Colonic mucosa (tissue), 4 donors: ENCODE measurements at regions not wholly inside any gene's neighbourhood (a gene's known extent, or its start where the extent isn't known, plus 50 kb on each side); places are given as distances from the start of the nearest gene placed in this dataset.

Source experiments
- DNase-seq: peaks from one replicate; pipeline ENCODE4 v3.0.0-alpha.2; 2020
- H3K27ac ChIP-seq: fragments of 200-600 bp; one replicate; pipeline ENCODE4 v1.8.0; 2021
- H3K27me3 ChIP-seq: fragments of 200-600 bp; one replicate; pipeline ENCODE4 v1.8.0; 2021
- H3K36me3 ChIP-seq: fragments of 200-600 bp; one replicate; pipeline ENCODE4 v1.8.0; 2021
- H3K4me1 ChIP-seq: fragments of 200-600 bp; one replicate; pipeline ENCODE4 v1.8.0; 2021; ENCODE audit warnings: mild to moderate bottlenecking
- H3K4me3 ChIP-seq: fragments of 200-600 bp; one replicate; pipeline ENCODE4 v1.8.0; 2021
- H3K9ac ChIP-seq, 2 donors: one replicate each; pipeline ENCODE4 v1.7.0; 2013; ENCODE audit warnings: control low read depth in 2 of 2, low read depth in 2 of 2, low read length in 2 of 2
- H3K9me3 ChIP-seq: fragments of 200-600 bp; one replicate; pipeline ENCODE4 v1.8.0; 2021
- intact Hi-C: fragments of 100-400 bp; cut with DNase I; formaldehyde crosslinking; loops from one replicate; pipeline ENCODE4 v1.14.1; 2022
- TF ChIP-seq, protein P1 (sequence below): fragments of 200-600 bp; IDR thresholded peaks from one replicate; pipeline ENCODE4 v1.8.0; 2022; ENCODE audit warnings: antibody characterized with exemption, mild to moderate bottlenecking
- donor health status: healthy.
- donor health status: DM: no; HTN: no; CAD: no.
- donor health status: DM: no; HTN: no; CAD: no.

DNA sequence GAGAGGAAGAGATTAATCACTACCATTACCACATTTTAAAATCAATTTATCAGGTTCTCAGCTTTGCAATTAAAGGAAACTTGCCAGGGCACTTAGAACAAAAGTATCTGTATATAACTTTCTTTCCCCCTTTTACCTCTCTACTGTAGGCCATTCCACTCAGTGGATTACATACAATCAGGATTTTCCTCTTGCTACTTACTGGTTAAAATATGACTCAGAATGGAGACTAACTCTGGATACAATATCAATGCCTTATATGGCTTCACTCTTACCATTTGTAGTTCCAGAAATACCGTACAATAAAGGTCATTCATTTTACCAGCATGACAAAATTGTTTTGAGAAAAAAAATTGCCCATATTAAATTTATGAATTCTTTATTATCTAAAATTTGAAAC lies 706.8 kb downstream of the KCNA4 start:
- no peak for DNase-seq
- Histone ChIP-seq H3K9me3 (no peaks in the 10 kb centered on the region), H3K9ac (no peak overlapping the region), H3K27ac (no peak overlapping the region), H3K4me3 (no peak overlapping the region), H3K27me3 (no peaks in the 10 kb centered on the region), H3K4me1 (no peaks in the 10 kb centered on the region), H3K36me3 (no peaks in the 10 kb centered on the region)
- TF ChIP-seq, protein P1, sequence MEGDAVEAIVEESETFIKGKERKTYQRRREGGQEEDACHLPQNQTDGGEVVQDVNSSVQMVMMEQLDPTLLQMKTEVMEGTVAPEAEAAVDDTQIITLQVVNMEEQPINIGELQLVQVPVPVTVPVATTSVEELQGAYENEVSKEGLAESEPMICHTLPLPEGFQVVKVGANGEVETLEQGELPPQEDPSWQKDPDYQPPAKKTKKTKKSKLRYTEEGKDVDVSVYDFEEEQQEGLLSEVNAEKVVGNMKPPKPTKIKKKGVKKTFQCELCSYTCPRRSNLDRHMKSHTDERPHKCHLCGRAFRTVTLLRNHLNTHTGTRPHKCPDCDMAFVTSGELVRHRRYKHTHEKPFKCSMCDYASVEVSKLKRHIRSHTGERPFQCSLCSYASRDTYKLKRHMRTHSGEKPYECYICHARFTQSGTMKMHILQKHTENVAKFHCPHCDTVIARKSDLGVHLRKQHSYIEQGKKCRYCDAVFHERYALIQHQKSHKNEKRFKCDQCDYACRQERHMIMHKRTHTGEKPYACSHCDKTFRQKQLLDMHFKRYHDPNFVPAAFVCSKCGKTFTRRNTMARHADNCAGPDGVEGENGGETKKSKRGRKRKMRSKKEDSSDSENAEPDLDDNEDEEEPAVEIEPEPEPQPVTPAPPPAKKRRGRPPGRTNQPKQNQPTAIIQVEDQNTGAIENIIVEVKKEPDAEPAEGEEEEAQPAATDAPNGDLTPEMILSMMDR, result no peak
- intact Hi-C loops, result no loop called here

DNA sequence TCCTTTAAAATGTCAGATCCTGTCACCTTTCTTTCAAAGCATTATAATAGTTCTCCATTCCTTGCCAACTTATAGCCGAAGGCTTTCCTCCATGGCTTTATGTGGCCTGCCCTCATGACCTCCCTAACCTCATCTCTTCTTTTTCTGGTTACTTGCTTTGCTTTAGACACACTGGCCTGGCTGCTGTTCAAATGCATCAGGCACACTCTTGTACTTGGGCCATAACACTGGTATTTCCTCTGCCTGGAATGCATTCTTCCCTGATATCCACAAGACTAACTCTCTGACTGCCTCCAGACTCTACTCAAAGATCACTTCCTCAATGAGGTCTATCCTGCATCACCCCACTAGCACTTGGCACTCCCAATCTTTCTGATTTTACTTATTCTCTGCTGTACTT lies 710.3 kb downstream of the KCNA4 start:
- Histone ChIP-seq H3K4me3 (no peak overlapping the region), H3K36me3 (no peaks in the 10 kb centered on the region), H3K27me3 (no peaks in the 10 kb centered on the region), H3K9ac (no peak overlapping the region), H3K4me1 (no peaks in the 10 kb centered on the region), H3K9me3 (no peaks in the 10 kb centered on the region), H3K27ac (no peak overlapping the region)
- TF ChIP-seq, protein P1, result no peak
- DNase-seq, result no peak
- intact Hi-C loops, result no loop called here

DNA sequence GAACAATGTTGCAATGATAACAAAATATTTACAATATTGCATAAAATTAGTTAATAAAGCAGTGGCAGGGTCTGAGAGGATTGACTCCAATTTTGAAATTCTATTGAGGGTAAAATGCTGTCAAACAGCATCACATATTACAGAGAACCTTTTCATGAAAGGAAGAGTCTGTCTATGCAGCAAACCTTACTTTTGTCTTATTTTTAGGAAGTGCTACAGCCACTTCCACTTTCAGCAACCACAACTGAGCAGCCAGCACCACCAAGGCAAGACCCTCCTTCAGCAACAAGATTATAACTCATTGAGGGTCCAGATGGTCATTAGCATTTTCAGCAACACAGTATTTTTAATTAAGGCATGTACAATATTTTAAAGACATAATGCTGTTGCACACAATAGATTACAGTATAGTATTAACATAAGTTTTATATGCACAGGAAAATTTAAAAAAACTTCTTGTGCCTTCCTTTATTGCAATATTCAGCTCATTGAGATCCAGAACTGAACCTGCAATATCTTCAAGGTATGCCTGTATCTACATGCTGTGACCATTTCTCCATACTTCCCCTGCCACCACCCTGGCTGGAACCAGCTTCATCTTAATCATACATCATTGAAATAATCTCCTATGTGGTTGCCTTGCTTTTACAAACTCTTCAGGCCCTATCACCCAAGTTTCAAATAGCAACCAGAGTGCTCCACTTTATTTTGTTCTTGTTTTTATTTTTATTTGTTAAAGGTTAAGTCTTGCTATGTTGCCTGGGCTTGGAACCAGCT lies 711.2 kb downstream of the KCNA4 start:
- H3K36me3 ChIP-seq, result no peaks in the 10 kb centered on the region
- H3K4me3 ChIP-seq, result no peak overlapping the region
- H3K27ac ChIP-seq, result no peak overlapping the region
- H3K4me1 ChIP-seq, result no peaks in the 10 kb centered on the region
- H3K9me3 ChIP-seq, result no peaks in the 10 kb centered on the region
- intact Hi-C loops, result no loop called here
- no peak overlapping the region for H3K9ac ChIP-seq
- H3K27me3 ChIP-seq, result no peaks in the 10 kb centered on the region
- TF ChIP-seq, protein P1, result no peak
- no peak for DNase-seq

DNA sequence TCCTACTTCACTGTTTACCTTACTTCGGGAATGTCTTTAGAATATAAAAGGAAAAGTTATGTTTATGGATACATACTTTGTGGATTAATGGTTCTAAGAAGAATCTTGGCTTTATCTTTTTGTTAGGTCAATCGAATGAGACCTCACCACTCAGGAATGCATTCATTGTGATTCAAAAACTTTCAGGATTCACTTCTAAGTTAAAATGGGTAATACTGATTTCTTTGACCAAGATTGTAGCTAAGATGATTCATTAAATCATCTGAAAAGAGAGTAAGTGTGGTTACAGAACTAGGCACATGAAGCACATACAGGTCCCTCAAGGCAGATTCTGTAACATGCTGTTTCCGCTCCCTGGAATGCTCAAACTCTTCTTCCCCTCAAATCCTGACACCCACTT lies 716.4 kb downstream of the KCNA4 start:
- no peak for DNase-seq
- TF ChIP-seq, protein P1, result no peak
- no peak overlapping the region for H3K9ac ChIP-seq
- H3K27ac ChIP-seq, result no peak overlapping the region
- no peaks in the 10 kb centered on the region for H3K27me3 ChIP-seq
- no peaks in the 10 kb centered on the region for H3K9me3 ChIP-seq
- no peaks in the 10 kb centered on the region for H3K36me3 ChIP-seq
- no peak overlapping the region for H3K4me3 ChIP-seq
- H3K4me1 ChIP-seq, result no peaks in the 10 kb centered on the region
- intact Hi-C loops, result no loop called here

DNA sequence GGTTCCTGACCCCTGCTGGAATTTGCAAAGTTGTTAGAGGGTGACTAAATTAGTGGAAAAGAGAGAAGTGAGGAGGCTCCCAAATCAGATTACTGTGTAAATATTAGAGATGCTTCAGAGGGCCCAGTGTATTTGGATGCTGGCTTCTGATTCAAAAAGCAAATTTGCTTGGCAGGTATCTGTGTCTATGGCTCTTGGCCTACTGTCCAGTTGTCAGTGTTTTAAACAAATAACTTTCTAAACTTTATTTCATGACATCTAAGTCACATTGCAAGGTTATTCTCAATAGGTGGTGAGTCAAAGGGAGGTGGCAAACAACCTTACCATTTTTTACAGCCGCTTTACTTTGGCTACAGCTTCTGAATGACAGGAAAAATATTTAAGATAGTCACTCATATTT lies 720.1 kb downstream of the KCNA4 start:
- Histone ChIP-seq H3K36me3 (no peaks in the 10 kb centered on the region), H3K27ac (no peak overlapping the region), H3K9ac (no peak overlapping the region), H3K4me1 (no peaks in the 10 kb centered on the region), H3K4me3 (no peak overlapping the region), H3K9me3 (no peaks in the 10 kb centered on the region), H3K27me3 (no peaks in the 10 kb centered on the region)
- TF ChIP-seq, protein P1, result no peak
- intact Hi-C loops, result no loop called here
- DNase-seq, result no peak
